Hepatocyte (in vitro differentiated cells): ENCODE measurements at regions not wholly inside any gene's neighbourhood (a gene's known extent, or its start where the extent isn't known, plus 50 kb on each side); places are given as distances from the start of the nearest gene placed in this dataset.

Source experiments
- DNase-seq: peaks from one replicate; pipeline ENCODE4 v3.0.0-alpha.2; 2016; ENCODE audit warnings: low spot score
- H2AFZ ChIP-seq: fragments of 200-600 bp; sonication (generic); 2 replicates; pipeline ENCODE4 v1.6.0; 2016; ENCODE audit warnings: antibody characterized with exemption, mild to moderate bottlenecking
- H3K27ac ChIP-seq: fragments of 200-600 bp; sonication (generic); 2 replicates; pipeline ENCODE4 v1.5.1; 2016; ENCODE audit warnings: mild to moderate bottlenecking
- H3K27me3 ChIP-seq: fragments of 200-600 bp; sonication (generic); 2 replicates; pipeline ENCODE4 v1.6.1; 2016
- H3K36me3 ChIP-seq: fragments of 200-600 bp; sonication (generic); replicated peaks from 2 replicates; pipeline ENCODE4 v1.5.1; 2016; ENCODE audit warnings: low read depth; ENCODE audit not compliant: insufficient read depth
- H3K4me1 ChIP-seq: fragments of 200-600 bp; sonication (generic); 2 replicates; pipeline ENCODE4 v1.5.1; 2016; ENCODE audit warnings: mild to moderate bottlenecking, moderate library complexity; ENCODE audit not compliant: insufficient read depth
- H3K4me2 ChIP-seq: fragments of 200-600 bp; sonication (generic); 2 replicates; pipeline ENCODE4 v1.6.0; 2016
- H3K4me3 ChIP-seq: fragments of 200-600 bp; sonication (generic); 2 replicates; pipeline ENCODE4 v1.5.1; 2016; ENCODE audit warnings: mild to moderate bottlenecking
- H3K79me2 ChIP-seq: fragments of 200-600 bp; sonication (generic); 2 replicates; pipeline ENCODE4 v1.6.0; 2017; ENCODE audit warnings: mild to moderate bottlenecking
- H3K9me2 ChIP-seq: fragments of 200-600 bp; sonication (generic); replicated peaks from 2 replicates; pipeline ENCODE4 v1.6.0; 2017; ENCODE audit warnings: mild to moderate bottlenecking; ENCODE audit not compliant: insufficient read depth
- H3K9me3 ChIP-seq: fragments of 200-600 bp; sonication (generic); 2 replicates; pipeline ENCODE4 v1.5.1; 2016; ENCODE audit warnings: low read depth, mild to moderate bottlenecking
- H4K20me1 ChIP-seq: fragments of 200-600 bp; sonication (generic); 2 replicates; pipeline ENCODE4 v1.6.0; 2016; ENCODE audit warnings: mild to moderate bottlenecking; ENCODE audit not compliant: insufficient read depth, poor library complexity, severe bottlenecking
- EZH2 ChIP-seq: fragments of 200-600 bp; sonication (generic); IDR thresholded peaks from 2 replicates; pipeline ENCODE4 v1.6.1; 2016; ENCODE audit warnings: antibody characterized with exemption, mild to moderate bottlenecking, borderline replicate concordance
- EZH2phosphoT487 ChIP-seq: fragments of 200-600 bp; sonication (generic); IDR thresholded peaks from one replicate; pipeline ENCODE4 v1.6.1; 2018; ENCODE audit warnings: antibody characterized with exemption, mild to moderate bottlenecking, low read depth, moderate library complexity; ENCODE audit not compliant: unreplicated experiment, severe bottlenecking
- WGBS: methylation state at CpG from one replicate; pipeline ENCODE4 v1.1.6; 2016; ENCODE audit warnings: low lambda C conversion rate; ENCODE audit errors: missing lambda C conversion rate; 5-methylcytosine and 5-hydroxymethylcytosine counted together
- TF ChIP-seq, protein P1 (sequence below): fragments of 200-600 bp; sonication (generic); IDR thresholded peaks from 2 replicates; pipeline ENCODE4 v1.5.1; 2016; ENCODE audit warnings: antibody characterized with exemption, mild to moderate bottlenecking; ENCODE audit not compliant: poor library complexity

DNA sequence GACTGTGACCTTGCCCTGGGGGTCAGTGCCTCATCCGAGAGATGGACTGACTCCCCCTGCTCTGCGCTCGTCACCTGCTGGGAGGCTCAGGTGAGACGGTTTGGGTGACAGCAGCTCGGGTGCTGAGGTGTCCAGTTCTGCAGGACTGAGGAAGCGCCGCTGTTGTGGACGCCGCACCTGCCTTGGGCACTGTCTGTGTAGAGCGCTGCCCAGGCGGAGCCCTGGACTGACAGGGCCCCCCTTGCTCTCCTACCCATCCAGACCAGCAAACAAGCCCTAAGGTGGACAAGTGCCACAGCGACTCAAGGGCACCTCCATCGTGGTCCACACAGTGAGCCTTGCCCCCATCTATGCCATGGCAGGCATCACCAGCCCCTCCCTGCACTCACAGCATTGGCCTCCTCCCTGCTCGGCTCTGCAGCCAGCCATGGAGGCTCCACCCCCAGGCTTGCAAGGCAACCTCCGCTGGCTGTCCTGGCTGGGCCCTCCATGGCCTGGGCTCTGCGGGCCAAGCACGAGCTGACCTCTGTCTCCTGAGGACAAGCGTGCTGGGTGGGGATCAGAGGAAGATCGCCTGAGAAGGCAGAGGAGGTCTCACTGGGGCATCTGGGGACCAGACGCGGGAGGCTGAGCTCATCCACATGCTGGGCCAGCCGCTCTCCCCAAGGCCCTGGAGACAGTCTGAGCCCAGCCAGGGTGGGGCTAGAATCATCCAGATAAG is 87.1 kb upstream of the COL5A1 start:
- no peaks in the 10 kb centered on the region for H4K20me1 ChIP-seq
- H3K27me3 ChIP-seq: no peaks in the 10 kb centered on the region
- no peak overlapping the region for H3K4me3 ChIP-seq
- H3K36me3 ChIP-seq: no peaks in the 10 kb centered on the region
- no peaks in the 10 kb centered on the region for H3K9me2 ChIP-seq
- WGBS: 79% methylated on average over 22 of the region's 22 CpGs
- no peak overlapping the region for H3K4me2 ChIP-seq
- no peaks in the 10 kb centered on the region for H3K79me2 ChIP-seq
- peaks cover 46% of the 10 kb centered on the region for H3K4me1 ChIP-seq
- no peak for DNase-seq
- H2AFZ ChIP-seq: no peak overlapping the region
- no peak for TF ChIP-seq EZH2phosphoT487
- no peak for TF ChIP-seq EZH2
- TF ChIP-seq, protein P1, sequence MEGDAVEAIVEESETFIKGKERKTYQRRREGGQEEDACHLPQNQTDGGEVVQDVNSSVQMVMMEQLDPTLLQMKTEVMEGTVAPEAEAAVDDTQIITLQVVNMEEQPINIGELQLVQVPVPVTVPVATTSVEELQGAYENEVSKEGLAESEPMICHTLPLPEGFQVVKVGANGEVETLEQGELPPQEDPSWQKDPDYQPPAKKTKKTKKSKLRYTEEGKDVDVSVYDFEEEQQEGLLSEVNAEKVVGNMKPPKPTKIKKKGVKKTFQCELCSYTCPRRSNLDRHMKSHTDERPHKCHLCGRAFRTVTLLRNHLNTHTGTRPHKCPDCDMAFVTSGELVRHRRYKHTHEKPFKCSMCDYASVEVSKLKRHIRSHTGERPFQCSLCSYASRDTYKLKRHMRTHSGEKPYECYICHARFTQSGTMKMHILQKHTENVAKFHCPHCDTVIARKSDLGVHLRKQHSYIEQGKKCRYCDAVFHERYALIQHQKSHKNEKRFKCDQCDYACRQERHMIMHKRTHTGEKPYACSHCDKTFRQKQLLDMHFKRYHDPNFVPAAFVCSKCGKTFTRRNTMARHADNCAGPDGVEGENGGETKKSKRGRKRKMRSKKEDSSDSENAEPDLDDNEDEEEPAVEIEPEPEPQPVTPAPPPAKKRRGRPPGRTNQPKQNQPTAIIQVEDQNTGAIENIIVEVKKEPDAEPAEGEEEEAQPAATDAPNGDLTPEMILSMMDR: no peak
- no peaks in the 10 kb centered on the region for H3K9me3 ChIP-seq
- peak overlapping the region; percentile 89 for H3K27ac ChIP-seq

DNA sequence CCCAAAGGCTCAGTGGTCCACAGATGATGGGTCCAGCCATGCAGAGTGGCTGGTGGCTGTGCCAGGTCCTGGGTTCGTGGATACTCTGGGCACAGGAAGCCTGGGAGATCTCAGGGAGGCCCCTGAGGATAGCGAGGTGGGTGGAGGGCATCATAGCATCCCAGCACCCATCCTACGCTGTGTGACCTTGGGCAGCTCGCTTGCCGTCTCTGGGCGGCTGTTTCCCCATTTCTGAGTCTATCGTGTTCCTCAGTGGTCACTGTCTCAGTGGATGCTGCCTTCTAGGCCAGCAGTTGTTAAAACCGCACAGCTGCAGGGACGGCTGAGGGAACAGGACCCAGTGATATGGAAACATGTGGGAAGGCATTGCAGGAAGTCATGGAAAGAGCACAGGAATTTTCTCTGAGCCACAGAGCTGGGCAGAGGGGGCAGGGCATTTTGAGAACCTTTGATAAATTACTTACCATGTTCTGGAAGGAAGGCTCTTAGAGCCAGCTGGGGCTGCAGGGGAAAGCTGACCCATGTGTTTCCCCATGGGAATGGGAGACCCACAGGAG is 86.4 kb upstream of the COL5A1 start:
- peaks cover 46% of the 10 kb centered on the region for H3K4me1 ChIP-seq
- 91% methylated on average over 9 of the region's 9 CpGs for WGBS
- H4K20me1 ChIP-seq: no peaks in the 10 kb centered on the region
- H3K9me2 ChIP-seq: no peaks in the 10 kb centered on the region
- H3K4me2 ChIP-seq: no peak overlapping the region
- TF ChIP-seq, protein P1: no peak
- no peak for TF ChIP-seq EZH2
- no peak for TF ChIP-seq EZH2phosphoT487
- peak overlapping the region; percentile 89 for H3K27ac ChIP-seq
- H3K27me3 ChIP-seq: no peaks in the 10 kb centered on the region
- H3K9me3 ChIP-seq: no peaks in the 10 kb centered on the region
- DNase-seq: no peak
- H3K4me3 ChIP-seq: no peak overlapping the region
- H3K79me2 ChIP-seq: no peaks in the 10 kb centered on the region
- no peaks in the 10 kb centered on the region for H3K36me3 ChIP-seq
- H2AFZ ChIP-seq: no peak overlapping the region

DNA sequence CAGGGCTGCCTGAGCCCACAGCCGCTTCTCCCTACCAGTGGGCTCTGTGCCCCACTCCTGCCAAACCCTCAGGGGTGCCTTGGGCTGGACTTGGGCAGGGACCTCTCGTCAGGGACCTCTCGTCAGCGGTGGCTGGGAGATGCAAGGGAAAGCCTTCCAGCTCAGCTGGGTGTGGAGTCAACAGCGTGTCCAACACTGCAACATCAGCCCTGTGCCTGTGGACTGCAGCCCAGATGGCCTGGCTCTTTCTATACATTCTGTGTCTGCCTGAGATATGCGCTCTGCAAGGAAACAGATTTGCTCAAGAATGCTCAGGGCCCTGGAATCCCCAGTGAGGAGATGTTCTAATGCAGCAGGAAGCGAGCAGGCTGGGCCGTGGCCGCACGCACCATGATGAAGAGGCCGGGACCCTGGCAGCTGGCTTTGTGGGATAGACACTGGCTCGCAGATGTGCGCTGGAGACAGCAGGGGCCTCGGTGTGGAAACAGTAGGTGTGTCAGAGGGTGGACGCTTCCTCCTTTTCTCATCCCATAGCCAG is 85.0 kb upstream of the COL5A1 start:
- Histone ChIP-seq H3K27ac (peak overlapping the region; percentile 89), H2AFZ (no peak overlapping the region), H3K4me1 (peaks cover 41% of the 10 kb centered on the region), H3K36me3 (no peaks in the 10 kb centered on the region), H3K27me3 (no peaks in the 10 kb centered on the region), H3K4me2 (no peak overlapping the region), H3K79me2 (no peaks in the 10 kb centered on the region), H3K9me2 (no peaks in the 10 kb centered on the region), H3K9me3 (no peaks in the 10 kb centered on the region), H4K20me1 (no peaks in the 10 kb centered on the region), H3K4me3 (no peak overlapping the region)
- peak; percentile 71 for DNase-seq
- no peak for TF ChIP-seq EZH2phosphoT487
- TF ChIP-seq, protein P1: no peak
- WGBS: 69% methylated on average over 15 of the region's 15 CpGs
